H1 (cell line): ENCODE measurements at regions not wholly inside any gene's neighbourhood (a gene's known extent, or its start where the extent isn't known, plus 50 kb on each side); places are given as distances from the start of the nearest gene placed in this dataset.

Experiments used
- CTCF ChIA-PET: fragments of 300-600 bp; sonication (Branson Sonifier 250); formaldehyde crosslinking; loops from one replicate; lab custom pipeline; 2021; ENCODE audit not compliant: partially characterized antibody; lab: Charles Lee
- POLR2A ChIA-PET: fragments of 300-600 bp; sonication (Branson Sonifier 250); formaldehyde crosslinking; loops from one replicate; lab custom pipeline; 2021; ENCODE audit warnings: inconsistent platforms; ENCODE audit not compliant: partially characterized antibody; lab: Charles Lee
- DNase-seq, 2 experiments: peaks; one replicate each; pipeline versions ENCODE4 v3.0.0 to v3.0.0-alpha.2; 2010 to 2022; ENCODE audit warnings: low spot score in 2 of 2, low read depth in 1 of 2, mixed read lengths in 1 of 2
- FAIRE-seq: peaks from 2 replicates; lab custom pipeline; 2011; peaks lifted over from hg19 to GRCh38; lab: Jason Lieb, UNC
- H2AFZ ChIP-seq: 2 replicates; pipeline ENCODE4 v1.8.1; 2012; ENCODE audit warnings: low read length, inconsistent platforms
- H2AK5ac ChIP-seq: 2 replicates; pipeline ENCODE4 v1.6.1; 2013; ENCODE audit warnings: low read depth, low read length
- H2BK120ac ChIP-seq: replicated peaks from 2 replicates; pipeline ENCODE3; 2013; ENCODE audit warnings: low read depth, low read length, inconsistent platforms
- H2BK12ac ChIP-seq: 2 replicates; pipeline ENCODE4 v1.6.1; 2013; ENCODE audit warnings: low read depth, low read length
- H2BK15ac ChIP-seq: 2 replicates; pipeline ENCODE4 v1.6.1; 2013; ENCODE audit warnings: low read length
- H2BK20ac ChIP-seq: 2 replicates; pipeline ENCODE4 v1.6.1; 2013; ENCODE audit warnings: low read length
- H2BK5ac ChIP-seq: 2 replicates; pipeline ENCODE4 v1.6.1; 2013; ENCODE audit warnings: low read depth, low read length
- H3K14ac ChIP-seq: 2 replicates; pipeline ENCODE4 v1.6.1; 2013; ENCODE audit warnings: inconsistent platforms; ENCODE audit not compliant: insufficient read length
- H3K18ac ChIP-seq: 2 replicates; pipeline ENCODE4 v1.6.1; 2013; ENCODE audit warnings: low read length; ENCODE audit errors: extremely low read depth
- H3K23ac ChIP-seq: 2 replicates; pipeline ENCODE4 v1.6.1; 2013; ENCODE audit warnings: inconsistent platforms; ENCODE audit not compliant: insufficient read length
- H3K23me2 ChIP-seq: 2 replicates; pipeline ENCODE4 v1.6.1; 2013; ENCODE audit warnings: low read depth, low read length
- H3K27ac ChIP-seq: 2 replicates; pipeline ENCODE4 v1.6.1; 2011; ENCODE audit warnings: low read depth, low read length, inconsistent platforms
- H3K27me3 ChIP-seq, 4 experiments: replicated peaks in 1 of 4; 1 replicate in 1 of 4; 2 replicates in 3 of 4; pipeline versions ENCODE4 v1.6.1 to v1.8.1; 2011 to 2013; ENCODE audit warnings: low read length in 3 of 4, mild to moderate bottlenecking in 3 of 4, inconsistent platforms in 2 of 4, mixed read lengths in 2 of 4, moderate library complexity in 1 of 4; ENCODE audit not compliant: control insufficient read depth in 3 of 4, insufficient read depth in 3 of 4; ENCODE audit errors: extremely low read depth in 1 of 4
- H3K36me3 ChIP-seq, 4 experiments: 2 replicates each; pipeline versions ENCODE4 v1.6.1 to v1.8.1; 2011 to 2013; ENCODE audit warnings: mild to moderate bottlenecking in 4 of 4, low read length in 3 of 4, moderate library complexity in 2 of 4, control low read depth in 1 of 4, inconsistent platforms in 1 of 4; ENCODE audit not compliant: insufficient read depth in 4 of 4, control insufficient read depth in 2 of 4
- H3K4ac ChIP-seq: replicated peaks from 2 replicates; pipeline ENCODE3; 2013; ENCODE audit warnings: low read length, low read depth, mixed read lengths, inconsistent platforms; ENCODE audit not compliant: insufficient read length
- H3K4me1 ChIP-seq, 4 experiments: replicated peaks in 1 of 4; 1 replicate in 1 of 4; 2 replicates in 3 of 4; pipeline versions ENCODE4 v1.6.1 to v1.8.1; 2011 to 2013; ENCODE audit warnings: low read length in 3 of 4, inconsistent platforms in 2 of 4, mixed read lengths in 1 of 4; ENCODE audit not compliant: insufficient read depth in 4 of 4, control insufficient read depth in 3 of 4
- H3K4me2 ChIP-seq, 2 experiments: 2 replicates each; pipeline versions ENCODE4 v1.6.1 to v1.8.1; 2011 to 2013; ENCODE audit warnings: low read depth in 2 of 2, low read length in 2 of 2, control low read depth in 1 of 2, inconsistent platforms in 1 of 2, mild to moderate bottlenecking in 1 of 2; ENCODE audit not compliant: insufficient read depth in 1 of 2
- H3K4me3 ChIP-seq, 4 experiments: fragments of 200-600, 300-600 bp in 1 of 4; sonication (generic), shearing (Covaris generic), sonication (Bioruptor Twin) in 1 of 4; 2 replicates each; pipeline versions ENCODE4 v1.5.1 to v1.8.1; 2011 to 2016; ENCODE audit warnings: low read length in 4 of 4, low read depth in 3 of 4, control low read depth in 2 of 4, inconsistent platforms in 2 of 4, mild to moderate bottlenecking in 2 of 4, mixed read lengths in 1 of 4, moderate library complexity in 1 of 4; ENCODE audit not compliant: insufficient read depth in 2 of 4; ENCODE audit errors: extremely low read depth in 1 of 4
- H3K56ac ChIP-seq: replicated peaks from 2 replicates; pipeline ENCODE3; 2013; ENCODE audit warnings: low read depth, mild to moderate bottlenecking, mixed read lengths, low read length, inconsistent platforms; ENCODE audit not compliant: insufficient read length
- H3K79me1 ChIP-seq: 2 replicates; pipeline ENCODE4 v1.6.1; 2013; ENCODE audit warnings: low read depth, low read length, control low read depth
- H3K79me2 ChIP-seq, 2 experiments: 2 replicates each; pipeline versions ENCODE4 v1.6.1 to v1.8.1; 2012 to 2013; ENCODE audit warnings: low read length in 2 of 2, mild to moderate bottlenecking in 2 of 2, inconsistent platforms in 1 of 2; ENCODE audit not compliant: insufficient read depth in 2 of 2, control insufficient read depth in 1 of 2
- H3K9ac ChIP-seq, 4 experiments: replicated peaks in 1 of 4; 1 replicate in 1 of 4; 2 replicates in 3 of 4; pipeline versions ENCODE4 v1.6.1 to v1.8.1; 2011 to 2013; ENCODE audit warnings: low read depth in 3 of 4, low read length in 3 of 4, control low read depth in 2 of 4, mild to moderate bottlenecking in 2 of 4, moderate library complexity in 2 of 4, inconsistent platforms in 1 of 4; ENCODE audit errors: extremely low read depth in 1 of 4
- H3K9me3 ChIP-seq, 2 experiments: 2 replicates each; pipeline versions ENCODE4 v1.6.1 to v1.8.1; 2012 to 2013; ENCODE audit warnings: mild to moderate bottlenecking in 2 of 2, moderate library complexity in 2 of 2, control low read depth in 1 of 2, inconsistent platforms in 1 of 2, low read depth in 1 of 2, low read length in 1 of 2, mixed read lengths in 1 of 2; ENCODE audit not compliant: insufficient read depth in 2 of 2
- H4K20me1 ChIP-seq, 2 experiments: replicated peaks in 1 of 2; 2 replicates each; pipeline versions ENCODE3 to v1.8.1; 2011 to 2013; ENCODE audit warnings: inconsistent platforms in 2 of 2, low read length in 2 of 2, mild to moderate bottlenecking in 1 of 2; ENCODE audit not compliant: insufficient read depth in 2 of 2, control insufficient read depth in 1 of 2
- H4K5ac ChIP-seq: 2 replicates; pipeline ENCODE4 v1.6.1; 2013; ENCODE audit warnings: low read length, low read depth, mixed read lengths, inconsistent platforms; ENCODE audit not compliant: insufficient read length
- H4K8ac ChIP-seq: 2 replicates; pipeline ENCODE4 v1.8.0; 2013; ENCODE audit warnings: mild to moderate bottlenecking, moderate library complexity, low read length, inconsistent platforms; ENCODE audit not compliant: insufficient read depth; ENCODE audit errors: extremely low read depth
- H4K91ac ChIP-seq: replicated peaks from 2 replicates; pipeline ENCODE3; 2013; ENCODE audit warnings: low read length, mixed read lengths, inconsistent platforms; ENCODE audit not compliant: insufficient read length
- ATF2 ChIP-seq: IDR thresholded peaks from 2 replicates; pipeline ENCODE4 v1.6.1; 2012; ENCODE audit warnings: low read length, inconsistent platforms
- BRCA1 ChIP-seq: IDR thresholded peaks from 2 replicates; pipeline ENCODE4 v1.6.1; 2012; ENCODE audit warnings: low read depth, low read length, improper control_type of control experiment
- CHD2 ChIP-seq: IDR thresholded peaks from 2 replicates; pipeline ENCODE4 v1.6.1; 2012; ENCODE audit warnings: low read length, improper control_type of control experiment
- CREB1 ChIP-seq: IDR thresholded peaks from 2 replicates; pipeline ENCODE4 v1.6.1; 2012; ENCODE audit warnings: inconsistent platforms
- E2F6 ChIP-seq: IDR thresholded peaks from 2 replicates; pipeline ENCODE4 v1.6.1; 2012; ENCODE audit warnings: inconsistent platforms
- GTF2F1 ChIP-seq: IDR thresholded peaks from 2 replicates; pipeline ENCODE4 v1.6.1; 2012; ENCODE audit warnings: low read depth, low read length, improper control_type of control experiment, borderline replicate concordance
- HDAC2 ChIP-seq, 2 experiments: fragments of 300-600 bp in 1 of 2; sonication (generic) in 1 of 2; IDR thresholded peaks; 2 replicates each; pipeline ENCODE4 v1.6.1; 2011 to 2012; ENCODE audit warnings: low read depth in 2 of 2, low read length in 2 of 2, mild to moderate bottlenecking in 2 of 2, moderate library complexity in 2 of 2, borderline replicate concordance in 1 of 2, inconsistent platforms in 1 of 2
- JUND ChIP-seq: IDR thresholded peaks from 2 replicates; pipeline ENCODE4 v1.6.1; 2011; ENCODE audit warnings: mild to moderate bottlenecking, improper control_type of control experiment, low read length
- POU5F1 ChIP-seq: IDR thresholded peaks from 2 replicates; pipeline ENCODE4 v1.6.1; 2011; ENCODE audit warnings: low read depth, mild to moderate bottlenecking, low read length, moderate library complexity
- RAD21 ChIP-seq, 2 experiments: IDR thresholded peaks in 1 of 2; conservative IDR thresholded peaks in 1 of 2; 2 replicates each; pipeline ENCODE4 v1.6.1; 2011; ENCODE audit warnings: low read depth in 2 of 2, low read length in 2 of 2, improper control_type of control experiment in 1 of 2, inconsistent platforms in 1 of 2, mild to moderate bottlenecking in 1 of 2, moderate library complexity in 1 of 2
- SP4 ChIP-seq: IDR thresholded peaks from 2 replicates; pipeline ENCODE4 v1.6.1; 2012; ENCODE audit warnings: low read length, inconsistent platforms
- WGBS, 2 experiments: shearing (Covaris generic) in 1 of 2; methylation state at CpG; one replicate each; pipeline versions ENCODE4 v1.1.6 to v1.1.7; 2013 to 2015; ENCODE audit warnings: low lambda C conversion rate in 2 of 2, mixed read lengths in 2 of 2, inconsistent platforms in 1 of 2, low coverage in 1 of 2, missing lambda C conversion rate in 1 of 2; ENCODE audit not compliant: insufficient replicate concordance in 2 of 2, insufficient coverage in 1 of 2, insufficient read length in 1 of 2; ENCODE audit errors: extremely low coverage in 1 of 2, missing lambda C conversion rate in 1 of 2; 5-methylcytosine and 5-hydroxymethylcytosine counted together

GRCh38 chr13:40168425-40169166 lies 497.8 kb downstream of the FOXO1 start:
- H3K4me1 ChIP-seq, result peaks cover 0 to 2% (median 1%) of the 10 kb centered on the region in 4 experiments; a peak in 1 of 7 replicates
- no peak overlapping the region for H4K5ac ChIP-seq
- no peaks in the 10 kb centered on the region for H3K9me3 ChIP-seq
- H2BK15ac ChIP-seq, result no peak overlapping the region
- H3K56ac ChIP-seq, result no peak overlapping the region
- H2AK5ac ChIP-seq, result no peak overlapping the region
- H4K8ac ChIP-seq, result no peak overlapping the region
- no peak overlapping the region for H3K14ac ChIP-seq
- H3K23me2 ChIP-seq, result no peaks in the 10 kb centered on the region; the same call in 1 of the 2 replicates
- POLR2A ChIA-PET, result no interaction called here
- DNase-seq, result no peak
- no peak overlapping the region for H3K18ac ChIP-seq
- H3K4me2 ChIP-seq, result no peak overlapping the region
- H2BK12ac ChIP-seq, result no peak overlapping the region
- no peak overlapping the region for H2BK120ac ChIP-seq
- H3K79me2 ChIP-seq, result no peaks in the 10 kb centered on the region
- H2BK20ac ChIP-seq, result no peak overlapping the region
- no peaks in the 10 kb centered on the region for H4K20me1 ChIP-seq
- no peak overlapping the region for H3K27ac ChIP-seq
- CTCF ChIA-PET, result interaction anchor here (0.9 kb wide), 1 partner anchor 37 kb away, joined by 3 read pairs; no protein-coding TSS in a partner anchor
- H2BK5ac ChIP-seq, result no peak overlapping the region
- no peaks in the 10 kb centered on the region for H3K79me1 ChIP-seq
- FAIRE-seq, result no peak
- H3K23ac ChIP-seq, result no peak overlapping the region
- H4K91ac ChIP-seq, result no peak overlapping the region
- H3K4me3 ChIP-seq, result no peak overlapping the region
- H2AFZ ChIP-seq, result no peak overlapping the region
- no peak overlapping the region for H3K4ac ChIP-seq
- no peaks in the 10 kb centered on the region for H3K36me3 ChIP-seq
- H3K27me3 ChIP-seq, result peaks cover 0 to 13% (median 6%) of the 10 kb centered on the region in 4 experiments; a peak in 4 of 7 replicates
- no peak overlapping the region for H3K9ac ChIP-seq
- WGBS, 2 experiments, result 78% methylated on average over 1 of the region's 1 CpG; no CpG with 5 or more reads in 1 of the 2 experiments
- TF ChIP-seq JUND (no peak), CREB1 (no peak), CHD2 (no peak), RAD21 (IDR thresholded peaks at IDR 0.05 in 1 of 2, conservative IDR thresholded peaks at IDR 0.05 in 1 of 2; ENCODE audit: low read depth in 2 of 2, low read length in 2 of 2) (no peak), HDAC2 (IDR thresholded peaks at IDR 0.05; ENCODE audit: borderline replicate concordance in 1 of 2, low read depth in 2 of 2, low read length in 2 of 2) (no peak), ATF2 (no peak), GTF2F1 (no peak), SP4 (no peak), BRCA1 (no peak), E2F6 (no peak), POU5F1 (no peak)
